HEK293 (cell line): ENCODE measurements at regions not wholly inside any gene's neighbourhood (a gene's known extent, or its start where the extent isn't known, plus 50 kb on each side); places are given as distances from the start of the nearest gene placed in this dataset.

Source experiments
- CTCF ChIA-PET: fragments of 350-600 bp; formaldehyde crosslinking; extraction: SDS; loops from one replicate; lab custom pipeline; 2021; ENCODE audit warnings: antibody characterized with exemption; lab: Yijun Ruan, JAX
- POLR2A ChIA-PET: fragments of 300-600 bp; formaldehyde crosslinking; extraction: SDS; loops from one replicate; lab custom pipeline; 2020; ENCODE audit warnings: antibody characterized with exemption, inconsistent platforms; lab: Yijun Ruan, JAX
- H3K27ac ChIP-seq: fragments of 200-500 bp; sonication (Bioruptor generic); 2 replicates; pipeline ENCODE4 v1.5.1; 2014; ENCODE audit warnings: low read depth, low read length, control low read depth, inconsistent platforms; ENCODE audit errors: extremely low read depth
- H3K36me3 ChIP-seq, 2 experiments: fragments of 200-500 bp in 1 of 2; sonication (Bioruptor generic) in 1 of 2; 1 replicate in 1 of 2; 2 replicates in 1 of 2; pipeline ENCODE4 v1.5.1; 2014 to 2017; ENCODE audit warnings: inconsistent platforms in 2 of 2, low read length in 2 of 2; ENCODE audit not compliant: control insufficient read depth in 2 of 2, insufficient read depth in 1 of 2
- H3K4me1 ChIP-seq: fragments of 200-500 bp; sonication (Bioruptor generic); 2 replicates; pipeline ENCODE4 v1.5.1; 2014; ENCODE audit warnings: mild to moderate bottlenecking, low read length, inconsistent platforms; ENCODE audit not compliant: control insufficient read depth, insufficient read depth
- H3K4me3 ChIP-seq: 2 replicates; pipeline ENCODE4 v1.5.1; 2011; ENCODE audit warnings: low read depth, mild to moderate bottlenecking, control low read depth, low read length, moderate library complexity
- H3K9me3 ChIP-seq: fragments of 200-500 bp; sonication (Bioruptor generic); 2 replicates; pipeline ENCODE4 v1.5.1; 2014; ENCODE audit warnings: low read depth, low read length, inconsistent platforms; ENCODE audit not compliant: control insufficient read depth, insufficient read depth
- EGR2 ChIP-seq: fragments of 450-650 bp; formaldehyde crosslinking; IDR thresholded peaks from 2 replicates; pipeline ENCODE4 v1.5.1; 2016; ENCODE audit warnings: low read depth, missing biosample characterization, missing genetic modification characterization
- KLF8 ChIP-seq: fragments of 450-650 bp; formaldehyde crosslinking; IDR thresholded peaks from 2 replicates; pipeline ENCODE4 v1.5.1; 2016; ENCODE audit warnings: missing biosample characterization, missing genetic modification characterization
- PRDM2 ChIP-seq: fragments of 450-650 bp; formaldehyde crosslinking; IDR thresholded peaks from 2 replicates; pipeline ENCODE4 v1.5.1; 2016; ENCODE audit warnings: missing biosample characterization, missing genetic modification characterization, borderline replicate concordance
- SCRT1 ChIP-seq: fragments of 450-650 bp; formaldehyde crosslinking; IDR thresholded peaks from 2 replicates; pipeline ENCODE4 v1.5.1; 2016; ENCODE audit warnings: missing biosample characterization, missing genetic modification characterization, borderline replicate concordance
- YY1 ChIP-seq: fragments of 450-650 bp; formaldehyde crosslinking; IDR thresholded peaks from 2 replicates; pipeline ENCODE4 v1.5.1; 2018; ENCODE audit warnings: missing biosample characterization, missing genetic modification characterization
- ZBTB44 ChIP-seq: fragments of 450-650 bp; IDR thresholded peaks from 2 replicates; pipeline ENCODE4 v1.5.1; 2018; ENCODE audit warnings: missing biosample characterization, mild to moderate bottlenecking, missing genetic modification characterization
- ZEB2 ChIP-seq: fragments of 450-650 bp; formaldehyde crosslinking; IDR thresholded peaks from 2 replicates; pipeline ENCODE4 v1.5.1; 2016; ENCODE audit warnings: missing biosample characterization, missing genetic modification characterization
- ZNF19 ChIP-seq: fragments of 450-650 bp; formaldehyde crosslinking; IDR thresholded peaks from 2 replicates; pipeline ENCODE4; 2016; ENCODE audit warnings: missing biosample characterization, missing genetic modification characterization, low read depth
- ZNF324 ChIP-seq: fragments of 450-650 bp; formaldehyde crosslinking; IDR thresholded peaks from 2 replicates; pipeline ENCODE4 v1.5.1; 2016; ENCODE audit warnings: missing biosample characterization, missing genetic modification characterization
- ZNF670 ChIP-seq: fragments of 450-650 bp; formaldehyde crosslinking; IDR thresholded peaks from 2 replicates; pipeline ENCODE4 v1.5.1; 2016; ENCODE audit warnings: missing biosample characterization, missing genetic modification characterization, low read depth
- ZNF76 ChIP-seq: fragments of 450-650 bp; formaldehyde crosslinking; IDR thresholded peaks from 2 replicates; pipeline ENCODE4; 2016; ENCODE audit warnings: low read depth, missing biosample characterization, missing genetic modification characterization, borderline replicate concordance
- ZNF768 ChIP-seq: fragments of 450-650 bp; formaldehyde crosslinking; IDR thresholded peaks from 2 replicates; pipeline ENCODE4 v1.5.1; 2018; ENCODE audit warnings: missing biosample characterization, mild to moderate bottlenecking, missing genetic modification characterization
- ZSCAN16 ChIP-seq: fragments of 450-650 bp; formaldehyde crosslinking; IDR thresholded peaks from 2 replicates; pipeline ENCODE4 v1.5.1; 2016; ENCODE audit warnings: missing biosample characterization, missing genetic modification characterization
- TF ChIP-seq, protein P1 (sequence below): fragments of 450-650 bp; formaldehyde crosslinking; IDR thresholded peaks from 2 replicates; pipeline ENCODE4 v1.5.1; 2017; ENCODE audit warnings: missing biosample characterization, missing genetic modification characterization
- TF ChIP-seq, protein P2 (sequence below): fragments of 450-650 bp; formaldehyde crosslinking; IDR thresholded peaks from 2 replicates; pipeline ENCODE4 v1.5.1; 2017; ENCODE audit warnings: missing biosample characterization, missing genetic modification characterization
- TF ChIP-seq, protein P3 (sequence below): fragments of 450-650 bp; formaldehyde crosslinking; IDR thresholded peaks from 2 replicates; pipeline ENCODE4 v1.5.1; 2016; ENCODE audit warnings: missing biosample characterization, missing genetic modification characterization, low read depth

- peak; percentile 40; the same call in 1 of the 2 replicates for TF ChIP-seq ZNF324 (tag by site-specific recombination)
- peak; percentile 78; the same call in 1 of the 2 replicates for TF ChIP-seq ZNF768 (tag by site-specific recombination)
- TF ChIP-seq ZNF670 (tag by site-specific recombination), result no peak
- TF ChIP-seq, protein P1, sequence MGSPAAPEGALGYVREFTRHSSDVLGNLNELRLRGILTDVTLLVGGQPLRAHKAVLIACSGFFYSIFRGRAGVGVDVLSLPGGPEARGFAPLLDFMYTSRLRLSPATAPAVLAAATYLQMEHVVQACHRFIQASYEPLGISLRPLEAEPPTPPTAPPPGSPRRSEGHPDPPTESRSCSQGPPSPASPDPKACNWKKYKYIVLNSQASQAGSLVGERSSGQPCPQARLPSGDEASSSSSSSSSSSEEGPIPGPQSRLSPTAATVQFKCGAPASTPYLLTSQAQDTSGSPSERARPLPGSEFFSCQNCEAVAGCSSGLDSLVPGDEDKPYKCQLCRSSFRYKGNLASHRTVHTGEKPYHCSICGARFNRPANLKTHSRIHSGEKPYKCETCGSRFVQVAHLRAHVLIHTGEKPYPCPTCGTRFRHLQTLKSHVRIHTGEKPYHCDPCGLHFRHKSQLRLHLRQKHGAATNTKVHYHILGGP (tag by site-specific recombination), result no peak
- TF ChIP-seq KLF8, result 0 out of 2 replicates have a peak, but pooled peaks have one; percentile 28
These were observed 264.7 kb downstream of the CCDC85A start (continued) for GRCh38 chr2:56448403-56449001.

GRCh38 chr2:56449002-56449431, 265.2 kb downstream of the CCDC85A start:
- ChIA-PET POLR2A (no interaction called here), CTCF (interaction anchor here (0.6 kb wide), 1 partner anchor 267 kb away, joined by 3 read pairs; no protein-coding TSS in a partner anchor)
- Histone ChIP-seq H3K4me1 (peaks cover 30% of the 10 kb centered on the region), H3K36me3 (no peaks in the 10 kb centered on the region), H3K4me3 (no peak overlapping the region), H3K9me3 (no peaks in the 10 kb centered on the region), H3K27ac (no peak overlapping the region; the same call in 1 of the 2 replicates)
- TF ChIP-seq ZNF768 (tag by site-specific recombination), result no peak
- TF ChIP-seq ZBTB44 (tag by site-specific recombination), result peak; percentile 48; the same call in 1 of the 2 replicates

DNA sequence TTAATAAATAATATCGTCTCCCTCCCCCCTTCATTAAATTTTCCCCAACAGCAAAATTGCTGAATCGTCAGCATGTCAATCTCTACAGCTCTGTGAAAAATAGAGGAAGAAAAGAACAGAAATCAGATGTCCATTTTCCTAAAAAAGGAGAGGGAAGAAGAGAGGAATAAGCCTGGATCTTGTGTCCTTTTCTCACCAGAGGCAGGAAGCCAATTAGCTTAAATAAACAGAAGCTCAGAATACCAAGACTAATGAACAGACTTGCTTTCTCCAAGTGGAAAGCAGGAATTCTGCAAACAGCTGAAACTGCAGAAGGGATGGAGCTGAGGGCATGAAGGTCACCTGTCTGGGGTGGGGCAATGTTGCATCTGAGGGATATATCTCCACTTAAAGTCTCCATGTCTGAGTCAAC, 265.7 kb downstream of the CCDC85A start:
- ChIA-PET POLR2A (no interaction called here), CTCF (interaction anchor here (0.6 kb wide), 1 partner anchor 268 kb away, joined by 3 read pairs; no protein-coding TSS in a partner anchor)
- Histone ChIP-seq H3K9me3 (no peaks in the 10 kb centered on the region), H3K4me1 (peaks cover 27% of the 10 kb centered on the region), H3K36me3 (no peaks in the 10 kb centered on the region), H3K27ac (no peak overlapping the region; the same call in 1 of the 2 replicates)
- no peak for TF ChIP-seq ZNF76 (tag by site-specific recombination)
- no peak for TF ChIP-seq ZEB2 (tag by site-specific recombination)
- TF ChIP-seq, protein P2, sequence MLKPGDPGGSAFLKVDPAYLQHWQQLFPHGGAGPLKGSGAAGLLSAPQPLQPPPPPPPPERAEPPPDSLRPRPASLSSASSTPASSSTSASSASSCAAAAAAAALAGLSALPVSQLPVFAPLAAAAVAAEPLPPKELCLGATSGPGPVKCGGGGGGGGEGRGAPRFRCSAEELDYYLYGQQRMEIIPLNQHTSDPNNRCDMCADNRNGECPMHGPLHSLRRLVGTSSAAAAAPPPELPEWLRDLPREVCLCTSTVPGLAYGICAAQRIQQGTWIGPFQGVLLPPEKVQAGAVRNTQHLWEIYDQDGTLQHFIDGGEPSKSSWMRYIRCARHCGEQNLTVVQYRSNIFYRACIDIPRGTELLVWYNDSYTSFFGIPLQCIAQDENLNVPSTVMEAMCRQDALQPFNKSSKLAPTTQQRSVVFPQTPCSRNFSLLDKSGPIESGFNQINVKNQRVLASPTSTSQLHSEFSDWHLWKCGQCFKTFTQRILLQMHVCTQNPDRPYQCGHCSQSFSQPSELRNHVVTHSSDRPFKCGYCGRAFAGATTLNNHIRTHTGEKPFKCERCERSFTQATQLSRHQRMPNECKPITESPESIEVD (tag by site-specific recombination), result no peak
- TF ChIP-seq, protein P3, sequence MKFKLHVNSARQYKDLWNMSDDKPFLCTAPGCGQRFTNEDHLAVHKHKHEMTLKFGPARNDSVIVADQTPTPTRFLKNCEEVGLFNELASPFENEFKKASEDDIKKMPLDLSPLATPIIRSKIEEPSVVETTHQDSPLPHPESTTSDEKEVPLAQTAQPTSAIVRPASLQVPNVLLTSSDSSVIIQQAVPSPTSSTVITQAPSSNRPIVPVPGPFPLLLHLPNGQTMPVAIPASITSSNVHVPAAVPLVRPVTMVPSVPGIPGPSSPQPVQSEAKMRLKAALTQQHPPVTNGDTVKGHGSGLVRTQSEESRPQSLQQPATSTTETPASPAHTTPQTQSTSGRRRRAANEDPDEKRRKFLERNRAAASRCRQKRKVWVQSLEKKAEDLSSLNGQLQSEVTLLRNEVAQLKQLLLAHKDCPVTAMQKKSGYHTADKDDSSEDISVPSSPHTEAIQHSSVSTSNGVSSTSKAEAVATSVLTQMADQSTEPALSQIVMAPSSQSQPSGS, result no peak
- no peak for TF ChIP-seq YY1 (tag by site-specific recombination)
- TF ChIP-seq PRDM2 (tag by site-specific recombination), result no peak
- TF ChIP-seq SCRT1 (tag by site-specific recombination), result no peak
- no peak for TF ChIP-seq ZSCAN16 (tag by site-specific recombination)
- no peak for TF ChIP-seq EGR2 (tag by site-specific recombination)
- no peak for TF ChIP-seq ZNF19 (tag by site-specific recombination)
- TF ChIP-seq, all 188 proteins: peak for 0
- H3K4me3 ChIP-seq, result no peak overlapping the region
